OCI-LY1 (cell line): ENCODE measurements at regions not wholly inside any gene's neighbourhood (a gene's known extent, or its start where the extent isn't known, plus 50 kb on each side); places are given as distances from the start of the nearest gene placed in this dataset.

Experiments
- H2AFZ ChIP-seq: fragments of 200-600 bp; sonication (generic), shearing (Covaris generic); 2 replicates; pipeline ENCODE4 v1.6.0; 2014; ENCODE audit warnings: antibody characterized with exemption, mild to moderate bottlenecking, low read length
- H3F3A ChIP-seq: fragments of 200-600 bp; sonication (generic), shearing (Covaris generic); 2 replicates; pipeline ENCODE4 v1.6.0; 2014; ENCODE audit warnings: mild to moderate bottlenecking, antibody characterized with exemption, low read length, moderate library complexity; ENCODE audit not compliant: insufficient read depth
- H3K27ac ChIP-seq: fragments of 200-600 bp; sonication (generic); 2 replicates; pipeline ENCODE4 v1.5.1; 2014; ENCODE audit warnings: low read length, mixed run types, mild to moderate bottlenecking, low read depth; ENCODE audit not compliant: poor library complexity, severe bottlenecking
- H3K27me3 ChIP-seq: fragments of 200-600 bp; sonication (generic); 2 replicates; pipeline ENCODE4 v1.6.0; 2014; ENCODE audit warnings: antibody characterized with exemption, mild to moderate bottlenecking, low read length, moderate library complexity; ENCODE audit not compliant: insufficient read depth
- H3K36me3 ChIP-seq: fragments of 200-600 bp; sonication (generic); 2 replicates; pipeline ENCODE4 v1.6.1; 2014; ENCODE audit warnings: mild to moderate bottlenecking, antibody characterized with exemption, low read length, moderate library complexity, mixed read lengths; ENCODE audit not compliant: insufficient read depth
- H3K4me1 ChIP-seq: fragments of 200-600 bp; sonication (generic); 2 replicates; pipeline ENCODE4 v1.5.1; 2014; ENCODE audit warnings: mild to moderate bottlenecking, low read length, moderate library complexity; ENCODE audit not compliant: insufficient read depth, severe bottlenecking
- H3K4me2 ChIP-seq: fragments of 200-600 bp; sonication (generic), shearing (Covaris generic); 2 replicates; pipeline ENCODE4 v1.6.1; 2014; ENCODE audit warnings: low read length
- H3K4me3 ChIP-seq: fragments of 200-600 bp; sonication (generic); 2 replicates; pipeline ENCODE4 v1.5.1; 2014; ENCODE audit warnings: low read length, low read depth, mild to moderate bottlenecking, mixed read lengths; ENCODE audit not compliant: poor library complexity, severe bottlenecking
- H3K79me2 ChIP-seq: fragments of 200-600 bp; shearing (Covaris generic); 2 replicates; pipeline ENCODE4 v1.6.1; 2016; ENCODE audit warnings: mixed run types, low read length, mixed read lengths; ENCODE audit not compliant: insufficient read depth
- H3K9ac ChIP-seq: fragments of 200-600 bp; sonication (generic), shearing (Covaris generic); 2 replicates; pipeline ENCODE4 v1.6.1; 2014; ENCODE audit warnings: mild to moderate bottlenecking, low read length, mixed read lengths
- H3K9me2 ChIP-seq: fragments of 200-600 bp; sonication (generic), shearing (Covaris generic); 2 replicates; pipeline ENCODE4 v1.6.1; 2014; ENCODE audit warnings: low read depth, mild to moderate bottlenecking, low read length, mixed read lengths
- H3K9me3 ChIP-seq: fragments of 200-600 bp; shearing (Covaris generic); 2 replicates; pipeline ENCODE4 v1.6.1; 2014; ENCODE audit warnings: low read length, mixed read lengths
- H4K20me1 ChIP-seq: fragments of 200-600 bp; sonication (generic), shearing (Covaris generic); 2 replicates; pipeline ENCODE4 v1.6.0; 2016; ENCODE audit warnings: mild to moderate bottlenecking, low read length; ENCODE audit not compliant: insufficient read depth
- CTCF ChIP-seq: fragments of 200-600 bp; sonication (generic), shearing (Covaris generic); IDR thresholded peaks from 2 replicates; pipeline ENCODE4 v1.5.1; 2017; ENCODE audit warnings: mild to moderate bottlenecking, antibody characterized with exemption, low read length, moderate library complexity, mixed read lengths
- EZH2 ChIP-seq: fragments of 200-600 bp; sonication (generic), shearing (Covaris generic); IDR thresholded peaks from 2 replicates; pipeline ENCODE4 v1.8.0; 2017; ENCODE audit warnings: borderline replicate concordance, mixed run types, mild to moderate bottlenecking, antibody characterized with exemption, low read length, moderate library complexity, mixed read lengths

DNA sequence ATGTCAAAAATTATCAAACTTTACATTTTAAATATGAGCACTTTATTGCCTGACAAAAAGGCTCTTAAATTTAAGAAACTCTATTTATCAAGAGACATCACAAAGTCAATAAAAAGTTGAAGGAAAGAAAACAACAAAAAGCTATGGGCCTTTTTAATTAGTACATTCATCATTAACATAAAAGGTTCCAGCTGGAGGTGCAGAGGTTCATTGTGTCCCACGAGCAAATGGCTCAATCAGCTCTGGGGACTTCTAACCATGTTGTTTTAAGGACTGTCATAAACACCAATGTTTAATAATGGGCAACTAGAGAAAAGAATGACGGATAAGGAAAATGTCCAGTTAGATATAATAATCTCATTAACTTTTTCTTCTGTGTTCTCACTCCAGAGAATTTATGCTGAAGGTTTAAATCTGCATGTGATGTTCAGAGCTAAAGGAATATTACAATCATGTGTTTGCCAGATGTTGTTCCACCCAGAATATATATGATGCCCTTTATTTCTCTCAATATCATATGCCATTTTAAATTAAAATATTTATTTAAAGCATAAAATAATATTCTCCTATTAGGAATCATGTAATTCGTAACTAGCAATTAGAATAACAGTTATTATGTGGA lies 840.3 kb upstream of the ADGRL3 start:
- Histone ChIP-seq H3K9me3 (no peaks in the 10 kb centered on the region), H3K9me2 (no peaks in the 10 kb centered on the region), H3K9ac (no peak overlapping the region), H2AFZ (no peak overlapping the region), H3K36me3 (no peaks in the 10 kb centered on the region), H3K27ac (no peak overlapping the region), H3K79me2 (no peaks in the 10 kb centered on the region), H3F3A (no peaks in the 10 kb centered on the region), H3K4me1 (no peaks in the 10 kb centered on the region), H3K4me2 (no peak overlapping the region), H3K4me3 (no peak overlapping the region), H4K20me1 (no peaks in the 10 kb centered on the region), H3K27me3 (no peaks in the 10 kb centered on the region)
- TF ChIP-seq EZH2: no peak
- no peak for TF ChIP-seq CTCF

GRCh38 chr4:60365176-60365575 lies 835.0 kb upstream of the ADGRL3 start:
- Histone ChIP-seq H3K36me3 (no peaks in the 10 kb centered on the region), H3F3A (no peaks in the 10 kb centered on the region), H3K4me2 (no peak overlapping the region), H3K4me3 (no peak overlapping the region), H3K27me3 (no peaks in the 10 kb centered on the region), H3K79me2 (no peaks in the 10 kb centered on the region), H2AFZ (no peak overlapping the region), H4K20me1 (no peaks in the 10 kb centered on the region), H3K9ac (no peak overlapping the region), H3K9me3 (no peaks in the 10 kb centered on the region), H3K4me1 (no peaks in the 10 kb centered on the region), H3K27ac (no peak overlapping the region), H3K9me2 (no peaks in the 10 kb centered on the region)
- no peak for TF ChIP-seq CTCF
- no peak for TF ChIP-seq EZH2

- Histone ChIP-seq H3K27ac (no peak overlapping the region), H4K20me1 (no peaks in the 10 kb centered on the region), H3K79me2 (no peaks in the 10 kb centered on the region), H3K4me3 (no peak overlapping the region), H3K9me3 (no peaks in the 10 kb centered on the region), H3K9ac (no peak overlapping the region), H3K27me3 (no peaks in the 10 kb centered on the region), H3F3A (no peaks in the 10 kb centered on the region), H2AFZ (no peak overlapping the region), H3K4me2 (no peak overlapping the region), H3K4me1 (no peaks in the 10 kb centered on the region), H3K36me3 (no peaks in the 10 kb centered on the region), H3K9me2 (no peaks in the 10 kb centered on the region)
- no peak for TF ChIP-seq EZH2
- no peak for TF ChIP-seq CTCF
Observed at GRCh38 chr4:60366661-60367060, 833.5 kb upstream of the ADGRL3 start.
